ENCODE measurements at regions not wholly inside any gene's neighbourhood (a gene's known extent, or its start where the extent isn't known, plus 50 kb on each side); places are given as distances from the start of the nearest gene placed in this dataset.

GRCh38 chr11:82560836-82561235 is 172.8 kb downstream of the FAM181B start:
- no peaks in the 10 kb centered on the region for H3K9me1 ChIP-seq (ENCODE audit: insufficient read depth, low read length)
- POLR2A ChIA-PET (ENCODE audit: unreplicated experiment), result no interaction called here
- H4K20me1 ChIP-seq (ENCODE audit: insufficient read depth, low read length), result no peaks in the 10 kb centered on the region
- no TSS peak for BruUV-seq (replicated peaks)
- no peak overlapping the region for H2BK5ac ChIP-seq (ENCODE audit: low read depth, low read length, poor library complexity, severe bottlenecking)
- H3K23ac ChIP-seq (ENCODE audit: low read depth, low read length), result no peak overlapping the region
- no peak overlapping the region for H3K14ac ChIP-seq (replicated peaks; ENCODE audit: low read depth, low read length)
- CTCF ChIA-PET, result no interaction called here
- H2BK120ac ChIP-seq (ENCODE audit: low read depth, low read length), result no peak overlapping the region
- no peaks in the 10 kb centered on the region for H3K79me1 ChIP-seq (ENCODE audit: low read depth in 1 of 2, low read length in 2 of 2)
- dilution Hi-C loops (cut with HindIII; ENCODE audit: low sequenced_read_pairs, unreplicated experiment) (no loop called here), in situ Hi-C loops (cut with MboI; ENCODE audit: low sequenced_read_pairs) (no loop called here), intact Hi-C loops (cut with micrococcal nuclease) (no loop called here)
- H3K9me3 ChIP-seq (ENCODE audit: control insufficient read depth, insufficient read depth, low read length), result no peaks in the 10 kb centered on the region
- DNase-seq (no peak), ATAC-seq (ENCODE audit: low read depth) (no peak)
- no peak overlapping the region for H2AK5ac ChIP-seq (ENCODE audit: low read depth, low read length)
- H3K27ac ChIP-seq (ENCODE audit: insufficient read depth, low read length), result no peak overlapping the region
- H3K4ac ChIP-seq (ENCODE audit: low read depth, low read length), result no peak overlapping the region
- H2AFZ ChIP-seq (replicated peaks; ENCODE audit: low read length, poor library complexity), result no peak overlapping the region
- no peak overlapping the region for H2BK20ac ChIP-seq (ENCODE audit: low read depth, low read length)
- no peak overlapping the region for H3K4me3 ChIP-seq (ENCODE audit: insufficient read depth, low read depth, low read length)
- H3K27me3 ChIP-seq (ENCODE audit: control insufficient read depth, insufficient read depth, low read length), result no peaks in the 10 kb centered on the region
- H2AK9ac ChIP-seq (replicated peaks; ENCODE audit: low read depth, low read length, poor library complexity), result no peak overlapping the region
- H4K91ac ChIP-seq (ENCODE audit: insufficient read depth, low read depth, low read length), result no peak overlapping the region
- TF ChIP-seq NFE2L2 (IDR thresholded peaks at IDR 0.05; ENCODE audit: low read depth, low read length), result no peak
- no peak for TF ChIP-seq BHLHE40 (IDR thresholded peaks at IDR 0.05; ENCODE audit: low read depth, low read length)
- no peak for TF ChIP-seq CHD1 (IDR thresholded peaks at IDR 0.05; ENCODE audit: low read depth, low read length)
- no peak for TF ChIP-seq CTCF (conservative IDR thresholded peaks at IDR 0.05; ENCODE audit: low read depth, low read length)
- no peak for TF ChIP-seq USF2 (IDR thresholded peaks at IDR 0.05; ENCODE audit: low read depth, low read length)
- TF ChIP-seq RAD21 (IDR thresholded peaks at IDR 0.05; ENCODE audit: low read length), result no peak
- TF ChIP-seq MAZ (IDR thresholded peaks at IDR 0.05; ENCODE audit: borderline replicate concordance, low read depth, low read length), result no peak
- TF ChIP-seq MAFK (IDR thresholded peaks at IDR 0.05; ENCODE audit: low read depth, low read length), result no peak
- no peak for TF ChIP-seq MXI1 (IDR thresholded peaks at IDR 0.05; ENCODE audit: borderline replicate concordance, low read depth, low read length)
- no peak for TF ChIP-seq ELK1 (IDR thresholded peaks at IDR 0.05; ENCODE audit: borderline replicate concordance, low read depth, low read length)
- TF ChIP-seq RCOR1 (IDR thresholded peaks at IDR 0.05; ENCODE audit: insufficient replicate concordance, low read length), result no peak
- TF ChIP-seq SMC3 (IDR thresholded peaks at IDR 0.05; ENCODE audit: low read depth, low read length), result no peak
- no peak for TF ChIP-seq FOS (IDR thresholded peaks at IDR 0.05; ENCODE audit: low read depth, low read length)
- TF ChIP-seq CEBPB (IDR thresholded peaks at IDR 0.05; ENCODE audit: low read depth, low read length), result no peak
- H4K5ac ChIP-seq (ENCODE audit: low read depth, low read length), result no peak overlapping the region
- H3K36me3 ChIP-seq (ENCODE audit: control insufficient read depth, insufficient read depth, low read length), result no peaks in the 10 kb centered on the region
- H3K18ac ChIP-seq (ENCODE audit: low read depth, low read length), result no peak overlapping the region
- H3K56ac ChIP-seq (ENCODE audit: extremely low read depth, insufficient read depth, low read length), result no peak overlapping the region
- 30% methylated on average over 3 of the region's 5 CpGs; no CpG with 5 or more reads in 1 of the 2 experiments for WGBS, 2 experiments (ENCODE audit: extremely low coverage in 2 of 2, insufficient read length in 1 of 2)
- H3K4me1 ChIP-seq (ENCODE audit: control insufficient read depth, insufficient read depth, low read length), result no peaks in the 10 kb centered on the region
- H3K4me2 ChIP-seq (ENCODE audit: low read depth, low read length), result no peak overlapping the region
- no peak overlapping the region for H4K8ac ChIP-seq (ENCODE audit: low read depth in 2 of 2, low read length in 2 of 2)
- no peak overlapping the region for H2BK15ac ChIP-seq (ENCODE audit: low read depth, low read length)
- H3K9ac ChIP-seq (ENCODE audit: low read depth, low read length), result no peak overlapping the region
